ENCODE measurements at regions not wholly inside any gene's neighbourhood (a gene's known extent, or its start where the extent isn't known, plus 50 kb on each side); places are given as distances from the start of the nearest gene placed in this dataset.

DNA sequence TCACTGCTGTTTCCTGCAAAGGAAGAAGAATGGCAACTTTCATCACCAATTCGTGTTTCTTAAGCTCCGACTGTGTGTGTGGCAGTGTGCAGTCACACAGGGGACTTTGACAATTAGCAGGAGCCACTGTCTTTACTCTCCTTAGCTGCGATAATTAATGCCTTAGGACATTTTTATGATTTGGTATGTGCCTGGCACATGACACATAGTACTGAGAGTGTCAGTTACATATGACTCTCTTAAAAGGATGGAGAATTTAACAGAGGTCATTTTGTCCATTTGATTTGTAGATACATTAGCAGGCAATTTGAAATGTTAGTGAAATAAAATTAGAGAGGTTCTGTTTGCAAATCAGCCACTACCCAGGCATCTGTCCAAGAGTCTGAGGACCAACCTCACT is 128.9 kb upstream of the VEPH1 start:
- no peak overlapping the region for H3K4me3 Mint-ChIP-seq
- CTCF ChIA-PET, result no interaction called here

DNA sequence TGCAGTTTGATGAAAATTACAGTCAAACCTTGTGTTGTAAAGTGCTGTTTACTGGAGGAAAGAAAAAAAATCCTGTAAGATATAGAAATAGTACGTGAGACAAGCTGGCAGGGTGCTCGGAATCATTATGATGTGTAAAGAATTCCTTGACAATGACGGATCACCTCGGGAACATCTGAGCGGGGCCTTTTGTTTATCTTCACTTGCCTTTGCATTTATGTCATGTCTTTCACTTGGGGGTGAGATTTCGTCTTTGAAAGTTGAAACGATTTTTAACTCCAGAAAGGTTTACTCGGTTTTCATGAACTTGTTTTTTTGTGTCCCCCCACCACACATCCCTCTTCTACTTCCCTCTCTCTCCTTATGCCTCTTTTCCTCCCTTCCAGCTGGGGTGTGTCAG is 128.3 kb upstream of the VEPH1 start:
- Mint-ChIP-seq H3K9me3 (ENCODE audit: low read depth) (no peaks in the 10 kb centered on the region), H3K4me1 (no peaks in the 10 kb centered on the region), H3K27ac (no peak overlapping the region), H3K36me3 (no peaks in the 10 kb centered on the region), H3K4me3 (no peak overlapping the region), H3K27me3 (peaks cover 15% of the 10 kb centered on the region)
- DNase-seq, result no peak
- ATAC-seq, result no peak
- CTCF ChIA-PET, result no interaction called here

More for the DNA sequence above, 128.9 kb upstream of the VEPH1 start:
- H3K27me3 Mint-ChIP-seq, result peaks cover 18% of the 10 kb centered on the region
- no peaks in the 10 kb centered on the region for H3K4me1 Mint-ChIP-seq
- peaks cover under 1% of the 10 kb centered on the region for H3K9me3 Mint-ChIP-seq (ENCODE audit: low read depth)
- no peak overlapping the region for H3K27ac Mint-ChIP-seq
- H3K36me3 Mint-ChIP-seq, result no peaks in the 10 kb centered on the region
- ATAC-seq, result no peak
- DNase-seq, result no peak

DNA sequence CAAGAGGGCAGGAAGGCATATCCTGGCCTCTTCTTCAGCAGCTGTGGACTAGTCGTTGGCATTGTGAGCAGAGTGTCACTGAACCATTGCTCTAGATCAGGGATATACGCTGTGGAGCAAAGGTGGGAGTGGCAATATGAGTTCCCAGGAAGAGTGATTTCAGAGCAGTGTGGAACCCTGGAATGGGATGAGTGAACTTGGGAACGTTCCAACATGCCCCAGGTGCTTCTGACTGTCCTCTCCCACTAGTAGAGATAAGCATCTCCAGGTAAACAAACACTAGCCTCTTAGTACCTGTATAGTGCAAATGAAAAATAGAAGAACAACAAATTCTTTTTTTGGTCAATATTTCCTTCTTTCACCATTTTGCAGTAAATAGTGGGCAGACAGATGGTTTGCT is 123.6 kb upstream of the VEPH1 start:
- CTCF ChIA-PET, result interaction anchor here (2.2 kb wide), 1 partner anchor 20 kb away, joined by 6 read pairs; no protein-coding TSS in a partner anchor

DNA sequence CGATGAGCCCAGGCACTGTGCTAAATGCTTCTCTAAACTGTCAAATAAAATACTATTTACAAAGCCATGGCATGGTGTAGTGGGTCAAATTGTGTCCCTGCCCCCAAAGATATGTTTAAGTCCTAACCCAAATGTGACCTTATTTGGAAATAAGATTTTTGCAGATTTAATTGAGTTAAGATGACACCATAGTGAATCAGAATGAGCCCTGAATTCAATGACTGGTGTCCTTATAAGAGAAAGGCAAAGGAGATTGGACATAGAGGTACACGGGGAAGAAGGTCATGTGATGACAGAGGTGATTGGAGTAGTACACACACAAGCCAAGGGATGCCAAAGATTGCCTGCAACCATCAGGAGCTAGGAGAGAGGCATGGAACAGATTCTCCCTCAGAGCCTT is 121.6 kb upstream of the VEPH1 start:
- H3K4me3 Mint-ChIP-seq, result no peak overlapping the region
- no peaks in the 10 kb centered on the region for H3K9me3 Mint-ChIP-seq (ENCODE audit: low read depth)
- no peaks in the 10 kb centered on the region for H3K4me1 Mint-ChIP-seq
- peaks cover 18% of the 10 kb centered on the region for H3K27me3 Mint-ChIP-seq
- DNase-seq (no peak), ATAC-seq (no peak)
- no peaks in the 10 kb centered on the region for H3K36me3 Mint-ChIP-seq
- CTCF ChIA-PET, result no interaction called here
- no peak overlapping the region for H3K27ac Mint-ChIP-seq

More for the DNA sequence above, 123.6 kb upstream of the VEPH1 start:
- Mint-ChIP-seq H3K27me3 (peaks cover 22% of the 10 kb centered on the region), H3K36me3 (no peaks in the 10 kb centered on the region), H3K27ac (no peak overlapping the region), H3K9me3 (ENCODE audit: low read depth) (no peaks in the 10 kb centered on the region), H3K4me1 (no peaks in the 10 kb centered on the region), H3K4me3 (no peak overlapping the region)
- no peak for DNase-seq
- no peak for ATAC-seq

DNA sequence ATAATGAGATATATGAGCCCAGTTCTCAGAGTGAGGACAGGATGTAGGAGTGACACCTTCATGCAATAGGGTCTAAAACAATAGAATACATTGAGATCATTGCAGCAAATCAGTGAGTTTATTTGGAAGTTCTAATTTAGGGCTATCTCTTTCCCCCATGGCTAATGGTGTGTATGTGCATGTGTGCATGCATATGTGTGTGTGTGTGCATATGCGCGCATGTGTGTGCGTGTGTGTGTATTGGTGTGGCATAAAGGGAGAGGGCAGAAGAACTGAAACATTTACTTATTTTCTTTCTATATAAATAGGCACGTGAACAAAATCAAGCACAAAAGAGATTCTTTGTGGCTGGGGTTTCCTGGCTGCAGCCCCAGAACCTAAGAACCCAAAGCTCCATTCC is 115.7 kb upstream of the VEPH1 start:
- Mint-ChIP-seq H3K4me1 (peaks cover 4% of the 10 kb centered on the region), H3K4me3 (no peak overlapping the region), H3K27me3 (peaks cover 16% of the 10 kb centered on the region), H3K36me3 (no peaks in the 10 kb centered on the region), H3K9me3 (ENCODE audit: low read depth) (no peaks in the 10 kb centered on the region), H3K27ac (no peak overlapping the region)
- no peak for DNase-seq
- no peak for ATAC-seq
- CTCF ChIA-PET, result interaction anchor here (2.1 kb wide), 1 partner anchor 12 kb away, joined by 12 read pairs; no protein-coding TSS in a partner anchor

DNA sequence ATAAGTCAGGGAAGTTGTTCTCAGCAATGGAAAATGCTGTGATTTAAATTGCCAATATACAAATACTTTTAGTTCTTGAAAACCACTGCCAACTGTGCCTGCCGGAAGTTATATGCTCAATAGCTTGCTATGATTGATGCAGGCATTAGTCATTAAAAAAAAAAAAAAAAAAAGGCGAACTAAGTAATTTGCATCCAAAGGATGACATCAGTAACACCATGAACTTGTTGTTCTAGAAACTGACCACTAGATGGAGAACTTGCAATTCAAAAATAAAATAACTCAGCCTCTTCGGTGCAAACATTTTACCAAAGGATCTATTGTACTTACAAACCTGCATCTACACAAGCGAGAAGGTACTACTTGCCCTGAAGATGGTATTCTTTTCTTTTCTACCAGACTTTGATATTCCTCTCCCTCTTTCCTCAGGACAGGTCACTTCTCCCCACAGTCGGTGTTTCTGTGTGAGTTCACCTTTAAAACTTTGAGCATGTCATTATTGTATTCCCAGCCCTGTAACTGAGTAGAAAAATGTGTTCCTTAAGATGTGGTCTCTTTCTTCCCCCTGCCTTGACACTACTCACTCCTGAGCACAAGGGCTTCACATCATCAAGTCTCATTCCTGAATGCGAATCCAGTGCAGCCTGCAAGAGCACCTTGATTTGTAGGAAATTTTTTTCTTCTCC is 115.0 kb upstream of the VEPH1 start:
- Mint-ChIP-seq H3K9me3 (ENCODE audit: low read depth) (no peaks in the 10 kb centered on the region), H3K4me3 (no peak overlapping the region), H3K27me3 (peaks cover 16% of the 10 kb centered on the region), H3K36me3 (no peaks in the 10 kb centered on the region), H3K4me1 (peaks cover 4% of the 10 kb centered on the region), H3K27ac (no peak overlapping the region)
- ATAC-seq, result peak; percentile 49
- no peak for DNase-seq
- CTCF ChIA-PET, result interaction anchor here (1.0 to 1.2 kb wide), 2 partner anchors 12 to 15 kb away, joined by 3 read pairs; no protein-coding TSS in a partner anchor

DNA sequence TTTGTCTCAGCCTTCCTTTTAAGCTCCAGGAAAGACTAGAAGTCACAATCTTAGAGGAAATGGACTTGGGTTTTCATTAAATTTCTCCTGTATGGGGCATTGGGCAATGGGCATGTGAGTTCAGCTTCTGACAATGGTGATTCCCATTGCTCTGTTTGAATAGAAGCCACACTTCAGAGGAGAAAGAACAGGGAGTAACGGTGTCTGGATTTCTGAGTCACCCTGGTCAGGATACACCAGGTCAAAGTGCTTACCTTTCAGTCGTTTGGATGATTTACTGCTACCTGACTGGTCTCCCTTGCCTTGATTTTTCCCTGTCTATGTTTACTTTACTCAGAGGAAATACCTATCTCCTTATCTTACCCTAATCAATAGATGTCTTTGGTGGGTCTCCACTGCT is 111.7 kb upstream of the VEPH1 start:
- no peak overlapping the region for H3K4me3 Mint-ChIP-seq
- H3K27me3 Mint-ChIP-seq, result peaks cover 6% of the 10 kb centered on the region
- ATAC-seq (no peak), DNase-seq (no peak)
- peaks cover 4% of the 10 kb centered on the region for H3K4me1 Mint-ChIP-seq
- H3K36me3 Mint-ChIP-seq, result no peaks in the 10 kb centered on the region
- H3K9me3 Mint-ChIP-seq (ENCODE audit: low read depth), result no peaks in the 10 kb centered on the region
- H3K27ac Mint-ChIP-seq, result no peak overlapping the region
- CTCF ChIA-PET, result interaction anchor here (1.3 kb wide), 1 partner anchor 819 kb away, joined by 4 read pairs; no protein-coding TSS in a partner anchor

DNA sequence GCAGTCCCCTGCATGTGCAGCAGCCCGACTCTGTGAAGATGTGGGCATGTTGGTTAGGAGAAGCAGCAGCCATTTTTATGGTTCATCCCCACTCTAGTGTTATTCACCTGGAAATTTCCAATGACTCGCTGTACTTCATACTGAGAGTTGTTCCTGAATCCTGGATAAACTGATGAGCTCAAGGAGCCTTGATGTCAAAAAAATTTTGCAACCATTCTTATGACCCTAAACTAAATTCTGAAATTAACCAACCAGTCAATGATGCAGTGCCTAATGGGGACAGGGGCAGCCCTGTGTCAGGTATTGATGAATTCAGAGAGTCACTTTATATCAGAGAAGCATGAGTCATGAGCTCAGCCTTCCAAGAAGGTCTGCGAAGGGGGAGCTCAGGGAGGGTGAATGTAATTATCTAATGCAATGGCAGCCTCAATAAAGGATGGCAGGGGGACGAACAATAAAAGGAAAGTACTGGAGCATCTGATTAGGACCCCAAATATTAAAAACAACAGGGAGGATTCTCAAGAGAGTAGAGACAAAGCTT is 108.4 kb upstream of the VEPH1 start:
- Mint-ChIP-seq H3K27me3 (peaks cover 1% of the 10 kb centered on the region), H3K27ac (no peak overlapping the region), H3K4me3 (no peak overlapping the region), H3K4me1 (peaks cover 2% of the 10 kb centered on the region), H3K9me3 (ENCODE audit: low read depth) (no peaks in the 10 kb centered on the region), H3K36me3 (no peaks in the 10 kb centered on the region)
- CTCF ChIA-PET, result no interaction called here
- ATAC-seq (no peak), DNase-seq (no peak)

DNA sequence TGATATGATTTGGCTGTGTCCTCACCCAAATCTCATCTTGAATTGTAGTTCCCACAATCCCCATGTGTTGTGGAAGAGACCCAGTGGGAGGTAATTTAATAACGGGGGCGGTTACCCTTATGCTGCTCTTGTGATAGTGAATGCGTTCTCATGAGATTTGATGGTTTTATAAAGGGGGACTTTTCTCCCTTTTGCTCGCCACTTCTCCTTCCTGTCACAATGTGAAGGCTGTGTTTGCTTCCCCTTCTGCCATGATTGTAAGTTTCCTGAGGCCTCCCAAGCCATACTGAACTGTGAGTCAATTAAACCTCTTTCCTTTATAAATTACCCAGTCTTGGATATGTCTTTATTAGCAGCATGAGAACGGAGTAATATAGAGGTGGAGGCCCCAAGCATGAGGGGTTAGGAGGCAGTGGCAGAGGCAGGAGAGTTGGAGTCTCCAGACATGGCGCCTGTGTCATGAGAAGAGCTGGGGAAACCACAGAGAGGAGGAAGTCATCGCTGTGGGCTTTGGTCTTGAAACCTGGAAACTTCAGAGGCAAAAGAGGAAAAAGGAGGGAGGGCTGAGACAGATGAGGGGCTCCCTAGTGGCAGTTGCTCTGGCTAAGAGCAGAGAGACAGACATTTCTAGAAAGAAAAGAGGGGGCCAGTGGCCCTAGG is 107.8 kb upstream of the VEPH1 start:
- Mint-ChIP-seq H3K27ac (no peak overlapping the region), H3K4me1 (peaks cover 4% of the 10 kb centered on the region), H3K36me3 (no peaks in the 10 kb centered on the region), H3K27me3 (peaks cover 2% of the 10 kb centered on the region), H3K4me3 (no peak overlapping the region), H3K9me3 (ENCODE audit: low read depth) (no peaks in the 10 kb centered on the region)
- CTCF ChIA-PET, result no interaction called here
- no peak for DNase-seq
- ATAC-seq, result no peak

DNA sequence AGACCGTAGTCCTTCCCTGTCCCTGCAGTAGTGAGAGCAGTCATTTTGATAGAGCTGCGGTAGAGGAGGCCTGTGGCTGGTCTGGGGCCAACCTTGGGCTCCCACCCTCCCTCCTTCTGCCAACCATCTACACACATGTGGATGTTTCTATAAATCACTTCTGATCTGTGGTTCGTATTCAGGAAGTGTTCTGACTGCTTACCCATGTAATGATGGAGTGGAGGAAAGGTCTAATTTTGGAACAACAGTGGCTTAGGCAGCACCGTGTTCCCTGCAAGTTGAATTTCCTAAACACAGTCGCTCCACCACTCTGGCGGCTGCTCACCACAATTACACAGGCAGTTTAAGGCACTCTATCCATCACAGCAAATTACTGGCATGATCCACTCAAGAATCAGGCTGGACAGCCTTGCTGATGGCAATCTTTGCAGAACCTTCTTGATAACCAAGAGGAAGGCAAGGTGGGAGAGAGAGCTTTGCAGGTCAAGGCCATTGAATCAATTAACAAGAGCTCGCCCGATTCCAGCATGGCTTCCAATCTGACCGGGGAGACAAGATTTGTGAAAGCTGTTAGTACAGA is 104.7 kb upstream of the VEPH1 start:
- H3K4me1 Mint-ChIP-seq, result peaks cover 4% of the 10 kb centered on the region
- CTCF ChIA-PET, result interaction anchor here (1.4 to 2.9 kb wide), 2 partner anchors 12 to 35 kb away, joined by 6 to 12 read pairs; no protein-coding TSS in a partner anchor
- no peak overlapping the region for H3K4me3 Mint-ChIP-seq
- H3K9me3 Mint-ChIP-seq (ENCODE audit: low read depth), result no peaks in the 10 kb centered on the region
- H3K27me3 Mint-ChIP-seq, result peaks cover 3% of the 10 kb centered on the region
- H3K36me3 Mint-ChIP-seq, result no peaks in the 10 kb centered on the region
- ATAC-seq (no peak), DNase-seq (no peak)
- no peak overlapping the region for H3K27ac Mint-ChIP-seq

DNA sequence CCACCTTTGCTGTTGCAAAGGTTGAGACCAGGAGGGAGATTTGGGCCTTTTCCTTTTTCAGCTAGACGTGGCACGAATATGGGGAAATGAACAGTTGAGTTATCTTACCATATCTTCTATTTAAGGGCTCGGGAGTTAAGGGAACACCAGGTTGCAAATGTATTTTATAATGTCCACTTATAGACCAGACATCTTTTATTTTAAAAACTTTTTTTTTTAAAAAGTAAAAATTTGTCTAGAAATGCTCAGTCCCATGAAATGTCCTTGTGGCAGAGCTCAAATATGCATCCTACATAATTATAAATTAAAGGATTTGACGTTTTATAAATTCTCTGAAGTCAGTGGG is 103.6 kb upstream of the VEPH1 start:
- Mint-ChIP-seq H3K4me3 (no peak overlapping the region), H3K27ac (no peak overlapping the region)
- CTCF ChIA-PET, result interaction anchor here (0.7 to 2.9 kb wide), 13 partner anchors 8 to 921 kb away, joined by 3 to 12 read pairs (median 4); no protein-coding TSS in a partner anchor

DNA sequence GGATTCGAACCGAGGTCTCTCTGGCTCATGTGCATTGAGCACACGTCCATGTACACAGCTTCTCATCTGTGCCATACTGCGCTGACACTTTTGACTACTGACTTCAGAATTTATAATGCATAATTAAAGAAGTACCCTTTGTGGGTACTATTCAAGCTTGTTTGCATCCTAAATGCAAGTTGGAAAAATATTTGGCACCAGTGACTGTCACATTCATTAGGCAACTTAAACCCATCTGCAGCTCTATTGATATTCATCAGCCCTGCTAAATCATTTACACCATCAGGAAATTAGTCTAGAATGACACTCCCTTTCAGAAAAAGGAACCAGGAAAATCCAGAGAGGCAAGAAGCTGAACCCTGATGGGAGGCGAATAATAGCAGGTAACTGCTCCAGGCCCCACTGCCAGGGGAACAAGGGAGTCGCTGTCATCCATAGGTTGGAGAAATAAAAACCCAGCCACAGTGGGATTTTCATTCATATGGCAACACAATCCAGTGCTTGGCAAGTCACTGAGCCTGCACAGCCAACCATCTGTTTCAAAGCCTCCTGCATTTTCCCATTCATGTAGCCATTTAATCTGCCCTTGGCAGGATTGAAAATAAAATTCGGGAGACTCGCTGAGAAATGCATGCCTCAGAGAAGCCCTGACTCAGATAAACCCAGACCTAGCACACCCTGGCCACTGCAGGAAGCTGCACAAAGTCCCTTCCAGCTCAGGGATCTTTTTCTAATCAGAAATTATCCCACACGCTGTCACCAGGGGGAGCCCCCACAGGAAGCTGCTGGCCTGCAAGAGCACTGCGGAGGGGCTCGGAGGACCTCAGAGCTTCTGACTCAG is 103.0 kb upstream of the VEPH1 start:
- peak; percentile 77 for DNase-seq
- Mint-ChIP-seq H3K36me3 (no peaks in the 10 kb centered on the region), H3K4me1 (peaks cover 4% of the 10 kb centered on the region), H3K27me3 (peaks cover 9% of the 10 kb centered on the region), H3K4me3 (no peak overlapping the region), H3K27ac (no peak overlapping the region), H3K9me3 (ENCODE audit: low read depth) (no peaks in the 10 kb centered on the region)
- peak; percentile 89 for ATAC-seq
- CTCF ChIA-PET, result interaction anchor here (0.7 to 2.9 kb wide), 12 partner anchors 8 to 922 kb away, joined by 3 to 12 read pairs (median 4); no protein-coding TSS in a partner anchor

More for the DNA sequence above, 103.6 kb upstream of the VEPH1 start:
- Mint-ChIP-seq H3K36me3 (no peaks in the 10 kb centered on the region), H3K4me1 (peaks cover 4% of the 10 kb centered on the region), H3K9me3 (ENCODE audit: low read depth) (no peaks in the 10 kb centered on the region), H3K27me3 (peaks cover 8% of the 10 kb centered on the region)
- no peak for DNase-seq
- no peak for ATAC-seq

DNA sequence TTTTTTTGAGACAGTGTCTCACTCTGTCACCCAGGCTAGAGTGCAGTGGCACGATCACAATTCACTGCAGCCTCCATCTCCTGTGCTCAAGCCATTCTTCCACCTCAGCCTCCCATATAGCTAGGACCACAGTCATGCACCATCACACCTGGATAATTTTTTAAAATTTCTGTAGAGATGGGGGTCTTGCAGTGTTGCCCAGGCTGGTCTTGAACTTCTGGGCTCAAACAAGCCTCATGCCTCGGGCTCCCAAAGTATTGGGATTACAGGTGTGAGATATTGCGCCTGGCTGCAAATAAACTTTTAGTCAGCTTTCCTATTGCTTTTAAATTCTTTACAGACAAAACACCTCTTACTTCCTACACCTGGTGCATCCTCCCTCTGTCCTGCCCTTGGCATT is 102.1 kb upstream of the VEPH1 start:
- H3K36me3 Mint-ChIP-seq, result no peaks in the 10 kb centered on the region
- H3K4me3 Mint-ChIP-seq, result no peak overlapping the region
- H3K4me1 Mint-ChIP-seq, result peaks cover 4% of the 10 kb centered on the region
- no peaks in the 10 kb centered on the region for H3K9me3 Mint-ChIP-seq (ENCODE audit: low read depth)
- CTCF ChIA-PET, result interaction anchor here (1.4 to 2.9 kb wide), 2 partner anchors 15 to 73 kb away, joined by 3 to 12 read pairs; no protein-coding TSS in a partner anchor
- no peak for DNase-seq
- no peak overlapping the region for H3K27ac Mint-ChIP-seq
- no peak for ATAC-seq
- H3K27me3 Mint-ChIP-seq, result peaks cover 9% of the 10 kb centered on the region

Measured in activated CD8-positive, alpha-beta memory T cell treated with anti-CD3 and anti-CD28 coated beads, Interleukin-2, amount 10 ng/mL, durations not matched to agents 7 days and 5 days (primary cell).